PC-9 (cell line): ENCODE measurements at regions not wholly inside any gene's neighbourhood (a gene's known extent, or its start where the extent isn't known, plus 50 kb on each side); places are given as distances from the start of the nearest gene placed in this dataset.

Experiments
- CTCF ChIP-seq: fragments of 200-600 bp; sonication (generic); conservative IDR thresholded peaks from 2 replicates; pipeline ENCODE4 v1.6.1; 2017; ENCODE audit warnings: mixed run types, antibody characterized with exemption, mild to moderate bottlenecking, moderate library complexity
- EZH2 ChIP-seq: fragments of 200-600 bp; sonication (generic); IDR thresholded peaks from 2 replicates; pipeline ENCODE4 v1.8.0; 2017; ENCODE audit warnings: antibody characterized with exemption, low read depth

GRCh38 chr4:186875476-186875875, 151.8 kb upstream of the FAT1 start:
- no peak for TF ChIP-seq CTCF
- no peak for TF ChIP-seq EZH2
